ENCODE measurements at regions not wholly inside any gene's neighbourhood (a gene's known extent, or its start where the extent isn't known, plus 50 kb on each side); places are given as distances from the start of the nearest gene placed in this dataset.
A peak's percentile ranks its signal among the peaks of the same experiment; 100 is the strongest.

- DNase-seq, result no peak
Observed at GRCh38 chr2:198387677-198388076, 583.3 kb downstream of the PLCL1 start.

GRCh38 chr2:198385856-198386255 is 581.5 kb downstream of the PLCL1 start:
- no peak for DNase-seq

- no peak for DNase-seq
Observed at GRCh38 chr2:198385326-198385725, 580.9 kb downstream of the PLCL1 start.

- DNase-seq, result no peak
Observed at GRCh38 chr2:198383392-198383791, 579.0 kb downstream of the PLCL1 start.

- DNase-seq, result no peak
Observed at GRCh38 chr2:198382811-198383210, 578.4 kb downstream of the PLCL1 start.

GRCh38 chr2:198376677-198377076 is 572.3 kb downstream of the PLCL1 start:
- DNase-seq, result no peak

- peak; percentile 28 for DNase-seq
Observed at GRCh38 chr2:198375083-198375410, 570.7 kb downstream of the PLCL1 start.

GRCh38 chr2:198374375-198375082 is 570.1 kb downstream of the PLCL1 start:
- peak; percentile 20 for DNase-seq

- DNase-seq, result no peak
Observed at GRCh38 chr2:198371921-198372543, 567.6 kb downstream of the PLCL1 start.

- no peak for DNase-seq
Observed at GRCh38 chr2:198371329-198371728, 566.9 kb downstream of the PLCL1 start.

GRCh38 chr2:198368089-198368488 is 563.7 kb downstream of the PLCL1 start:
- no peak for DNase-seq

GRCh38 chr2:198362740-198363139 is 558.3 kb downstream of the PLCL1 start:
- DNase-seq, result no peak

- DNase-seq, result no peak
Observed at GRCh38 chr2:198359308-198359707, 554.9 kb downstream of the PLCL1 start.

- no peak for DNase-seq
Observed at GRCh38 chr2:198356157-198356556, 551.8 kb downstream of the PLCL1 start.

- no peak for DNase-seq
Observed at GRCh38 chr2:198351647-198352046, 547.3 kb downstream of the PLCL1 start.

- no peak for DNase-seq
Observed at GRCh38 chr2:198347946-198348345, 543.6 kb downstream of the PLCL1 start.

- DNase-seq, result no peak
Observed at GRCh38 chr2:198347349-198347748, 543.0 kb downstream of the PLCL1 start.

- DNase-seq, result no peak
Observed at GRCh38 chr2:198343471-198343870, 539.1 kb downstream of the PLCL1 start.

- DNase-seq, result no peak
Observed at GRCh38 chr2:198340846-198341245, 536.5 kb downstream of the PLCL1 start.

- DNase-seq, result no peak
Observed at GRCh38 chr2:198339116-198339515, 534.7 kb downstream of the PLCL1 start.

GRCh38 chr2:198337368-198337767 is 533.0 kb downstream of the PLCL1 start:
- no peak for DNase-seq

GRCh38 chr2:198328454-198328853 is 524.1 kb downstream of the PLCL1 start:
- no peak for DNase-seq

- no peak for DNase-seq
Observed at GRCh38 chr2:198327526-198327925, 523.1 kb downstream of the PLCL1 start.

- DNase-seq, result no peak
Observed at GRCh38 chr2:198326431-198326830, 522.0 kb downstream of the PLCL1 start.

- DNase-seq, result no peak
Observed at GRCh38 chr2:198325359-198325758, 521.0 kb downstream of the PLCL1 start.
